ENCODE measurements at regions not wholly inside any gene's neighbourhood (a gene's known extent, or its start where the extent isn't known, plus 50 kb on each side); places are given as distances from the start of the nearest gene placed in this dataset.
"Not testable (repeated sequence)": the region's sequence is repeated elsewhere in the genome, so short reads cannot be mapped to it uniquely, and the experiment has no call there.

- TF ChIP-seq CTCF, POLR2A (IDR thresholded peaks at IDR 0.05): not testable (repeated sequence)
Measured at GRCh38 chr2:87212938-87213337, 191.3 kb upstream of the PLGLB1 start.

All from right lobe of liver (tissue), 4 donors.